Stomach smooth muscle (tissue), 2 donors: ENCODE measurements at regions not wholly inside any gene's neighbourhood (a gene's known extent, or its start where the extent isn't known, plus 50 kb on each side); places are given as distances from the start of the nearest gene placed in this dataset.

ENCODE experiments used
- H3K27ac ChIP-seq: one replicate; pipeline ENCODE4 v1.7.0; 2013; ENCODE audit warnings: mild to moderate bottlenecking, low read length, inconsistent platforms
- H3K27me3 ChIP-seq, 2 donors: one replicate each; pipeline ENCODE4 v1.7.0; 2013; ENCODE audit warnings: low read length in 2 of 2; ENCODE audit not compliant: insufficient read depth in 2 of 2, control insufficient read depth in 1 of 2
- H3K36me3 ChIP-seq, 2 donors: one replicate each; pipeline ENCODE4 v1.7.0; 2013; ENCODE audit warnings: low read length in 2 of 2; ENCODE audit not compliant: control insufficient read depth in 2 of 2, insufficient read depth in 2 of 2
- H3K4me1 ChIP-seq: one replicate; pipeline ENCODE4 v1.7.0; 2013; ENCODE audit warnings: low read length; ENCODE audit not compliant: control insufficient read depth, insufficient read depth
- H3K4me3 ChIP-seq, 2 donors: one replicate each; pipeline ENCODE4 v1.7.0; 2013; ENCODE audit warnings: low read length in 2 of 2
- H3K9ac ChIP-seq, 2 donors: one replicate each; pipeline ENCODE4 v1.7.0; 2013; ENCODE audit warnings: low read length in 2 of 2, mild to moderate bottlenecking in 1 of 2
- H3K9me3 ChIP-seq, 2 donors: one replicate each; pipeline ENCODE4 v1.7.0; 2013; ENCODE audit warnings: low read length in 2 of 2; ENCODE audit not compliant: control insufficient read depth in 2 of 2
- donor health status: healthy.
- donor health status: Pancreatic carcinoma.

DNA sequence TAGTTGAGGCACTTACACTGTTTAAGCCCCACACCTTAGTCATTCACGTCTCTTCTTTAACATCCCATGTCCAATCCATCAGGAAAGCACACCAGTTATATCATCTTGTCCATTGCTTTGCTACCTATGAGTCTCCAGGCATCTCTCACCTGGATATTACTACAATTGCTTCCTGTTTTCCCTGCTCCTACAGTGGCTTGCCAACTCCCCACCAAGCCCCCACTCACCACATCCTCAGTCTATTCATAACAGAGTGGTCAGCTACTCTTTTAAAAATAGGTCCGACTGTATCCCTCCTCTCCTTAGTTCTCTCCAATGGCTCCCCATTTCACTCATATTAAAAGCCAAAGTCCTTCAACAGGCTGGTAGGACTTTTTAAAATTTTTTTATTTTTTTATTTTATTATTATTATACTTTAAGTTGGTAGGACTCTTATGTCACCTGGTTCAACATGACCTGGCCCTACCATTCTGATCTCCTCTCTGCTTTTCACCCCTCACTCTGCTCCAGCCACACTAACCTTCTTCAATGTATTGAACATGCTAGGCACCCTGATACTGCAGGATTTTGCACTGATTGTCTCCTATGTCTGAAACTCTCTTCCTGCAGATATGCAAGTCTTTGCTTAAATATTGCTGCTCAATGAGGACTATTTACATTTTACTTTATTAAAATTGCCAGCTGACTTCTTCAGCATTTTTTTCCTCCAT, 253.2 kb downstream of the CYRIA start:
- Histone ChIP-seq H3K9ac (no peak overlapping the region), H3K27ac (no peak overlapping the region), H3K36me3 (no peaks in the 10 kb centered on the region), H3K9me3 (peaks cover 0 to 5% of the 10 kb centered on the region in 2 donors), H3K27me3 (no peaks in the 10 kb centered on the region), H3K4me1 (no peaks in the 10 kb centered on the region), H3K4me3 (no peak overlapping the region)

DNA sequence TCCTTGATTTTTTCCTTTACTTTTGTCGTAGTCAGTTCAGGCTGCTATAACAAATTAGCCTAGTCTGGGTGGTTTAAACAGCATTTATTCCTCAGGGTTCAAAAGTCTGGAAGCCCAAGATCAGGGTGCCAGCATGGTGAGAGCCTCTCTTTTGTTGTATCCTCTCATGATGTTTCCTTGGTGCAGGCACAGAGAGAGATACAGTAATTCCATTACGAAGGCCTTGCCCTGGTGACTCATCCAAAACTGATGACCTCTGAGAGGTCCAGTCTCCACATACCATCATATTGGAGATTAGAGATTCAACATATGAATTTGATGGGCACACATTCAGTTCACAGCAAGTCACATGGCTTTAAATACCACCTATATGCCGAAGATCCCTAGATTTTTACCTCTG, 253.8 kb downstream of the CYRIA start:
- Histone ChIP-seq H3K4me3 (no peak overlapping the region), H3K4me1 (no peaks in the 10 kb centered on the region), H3K9me3 (peaks cover 0 to 5% of the 10 kb centered on the region in 2 donors), H3K36me3 (no peaks in the 10 kb centered on the region), H3K27ac (no peak overlapping the region), H3K9ac (no peak overlapping the region), H3K27me3 (no peaks in the 10 kb centered on the region)

DNA sequence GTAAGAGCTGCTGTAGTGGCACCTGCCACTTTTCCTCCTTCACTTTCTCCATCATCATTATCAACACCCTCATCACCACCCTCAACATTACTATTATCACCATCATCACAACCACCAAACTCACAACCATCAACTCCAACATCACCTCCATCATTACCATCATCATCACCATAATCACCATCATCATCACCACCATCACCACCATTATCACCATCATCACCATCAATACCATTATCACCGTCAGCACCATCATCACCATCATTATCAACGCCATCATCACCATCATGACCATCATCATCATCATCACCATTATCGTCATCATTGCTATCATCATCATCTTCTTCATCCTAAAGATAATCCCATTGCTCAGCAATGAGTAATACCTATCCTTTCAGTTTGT, 255.8 kb downstream of the CYRIA start:
- no peak overlapping the region for H3K9ac ChIP-seq
- H3K4me3 ChIP-seq, result no peak overlapping the region
- no peaks in the 10 kb centered on the region for H3K9me3 ChIP-seq
- H3K36me3 ChIP-seq, result no peaks in the 10 kb centered on the region
- H3K27me3 ChIP-seq, result no peaks in the 10 kb centered on the region
- no peaks in the 10 kb centered on the region for H3K4me1 ChIP-seq
- H3K27ac ChIP-seq, result no peak overlapping the region

DNA sequence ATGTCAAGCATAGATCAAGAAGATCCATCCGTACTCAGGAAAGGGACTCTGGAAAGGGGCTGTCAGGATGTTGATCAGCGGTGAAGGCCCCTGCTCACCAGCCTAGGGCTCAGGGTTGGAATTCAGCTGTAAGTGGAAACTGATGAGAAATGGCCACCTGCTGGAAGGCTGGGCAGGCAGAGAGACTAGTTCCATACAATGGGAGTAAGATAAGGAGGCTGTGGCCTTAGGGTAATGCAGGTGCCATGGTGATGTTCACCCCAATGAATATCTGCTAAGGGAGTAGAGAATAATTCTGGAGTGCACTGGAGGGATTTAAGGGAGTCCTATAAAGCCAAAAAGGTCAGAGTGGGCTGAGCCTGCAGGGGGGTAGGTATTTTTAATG, 256.6 kb downstream of the CYRIA start:
- no peaks in the 10 kb centered on the region for H3K9me3 ChIP-seq
- no peak overlapping the region for H3K27ac ChIP-seq
- no peak overlapping the region for H3K9ac ChIP-seq
- no peaks in the 10 kb centered on the region for H3K36me3 ChIP-seq
- no peaks in the 10 kb centered on the region for H3K4me1 ChIP-seq
- no peaks in the 10 kb centered on the region for H3K27me3 ChIP-seq
- no peak overlapping the region for H3K4me3 ChIP-seq

GRCh38 chr2:16408331-16409005, 257.2 kb downstream of the CYRIA start:
- H3K9ac ChIP-seq, result no peak overlapping the region
- no peaks in the 10 kb centered on the region for H3K27me3 ChIP-seq
- no peak overlapping the region for H3K4me3 ChIP-seq
- no peaks in the 10 kb centered on the region for H3K9me3 ChIP-seq
- no peak overlapping the region for H3K27ac ChIP-seq
- H3K36me3 ChIP-seq, result no peaks in the 10 kb centered on the region
- no peaks in the 10 kb centered on the region for H3K4me1 ChIP-seq

GRCh38 chr2:16407358-16407757, 258.3 kb downstream of the CYRIA start:
- H3K9me3 ChIP-seq, result no peaks in the 10 kb centered on the region
- no peaks in the 10 kb centered on the region for H3K36me3 ChIP-seq
- H3K27me3 ChIP-seq, result no peaks in the 10 kb centered on the region
- no peak overlapping the region for H3K9ac ChIP-seq
- no peaks in the 10 kb centered on the region for H3K4me1 ChIP-seq
- H3K4me3 ChIP-seq, result no peak overlapping the region
- no peak overlapping the region for H3K27ac ChIP-seq

GRCh38 chr2:16406496-16407289, 258.9 kb downstream of the CYRIA start:
- H3K36me3 ChIP-seq, result no peaks in the 10 kb centered on the region
- no peaks in the 10 kb centered on the region for H3K9me3 ChIP-seq
- H3K4me3 ChIP-seq, result no peak overlapping the region
- no peak overlapping the region for H3K9ac ChIP-seq
- H3K27me3 ChIP-seq, result no peaks in the 10 kb centered on the region
- no peak overlapping the region for H3K27ac ChIP-seq
- no peaks in the 10 kb centered on the region for H3K4me1 ChIP-seq

GRCh38 chr2:16405551-16405950, 260.1 kb downstream of the CYRIA start:
- no peak overlapping the region for H3K9ac ChIP-seq
- no peaks in the 10 kb centered on the region for H3K4me1 ChIP-seq
- H3K27ac ChIP-seq, result no peak overlapping the region
- no peaks in the 10 kb centered on the region for H3K27me3 ChIP-seq
- no peaks in the 10 kb centered on the region for H3K36me3 ChIP-seq
- H3K9me3 ChIP-seq, result no peaks in the 10 kb centered on the region
- H3K4me3 ChIP-seq, result no peak overlapping the region

DNA sequence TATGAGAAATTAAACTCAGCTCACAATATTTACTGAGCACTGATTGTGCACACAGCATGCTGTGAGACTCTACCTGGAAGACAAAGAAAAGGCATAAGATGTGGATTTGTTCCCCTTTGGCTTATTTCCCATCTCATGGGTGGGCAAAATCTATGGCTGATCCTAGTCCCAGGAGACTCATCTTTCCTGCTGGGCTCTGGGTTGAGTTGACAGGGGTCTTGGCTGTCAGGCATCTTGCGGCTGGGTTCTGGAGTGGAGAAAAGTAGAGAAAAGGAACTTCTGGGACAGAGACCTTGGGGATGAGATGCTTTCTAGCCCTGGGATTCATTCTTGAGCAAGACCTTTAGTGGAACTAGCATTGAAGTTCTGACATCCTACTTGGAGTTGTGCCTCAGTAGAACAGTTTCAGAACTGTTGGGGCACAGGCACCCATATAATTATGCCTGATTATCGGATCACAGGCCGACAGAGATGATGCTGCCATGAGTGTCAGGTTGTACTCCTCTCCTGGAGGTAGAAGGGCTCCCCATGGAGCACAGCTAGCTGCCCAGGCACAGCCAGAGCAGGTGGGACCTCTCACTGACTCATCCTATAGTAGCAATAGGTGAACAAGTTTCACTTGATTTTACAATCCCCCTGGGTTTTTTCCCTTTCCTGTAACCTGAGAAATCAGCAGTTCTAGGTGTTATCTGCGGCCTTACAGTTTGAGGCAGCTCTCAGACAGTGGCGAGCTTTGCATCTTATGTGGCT, 260.9 kb downstream of the CYRIA start:
- no peak overlapping the region for H3K9ac ChIP-seq
- no peaks in the 10 kb centered on the region for H3K4me1 ChIP-seq
- H3K27me3 ChIP-seq, result no peaks in the 10 kb centered on the region
- no peak overlapping the region for H3K4me3 ChIP-seq
- H3K36me3 ChIP-seq, result no peaks in the 10 kb centered on the region
- H3K9me3 ChIP-seq, result no peaks in the 10 kb centered on the region
- no peak overlapping the region for H3K27ac ChIP-seq

DNA sequence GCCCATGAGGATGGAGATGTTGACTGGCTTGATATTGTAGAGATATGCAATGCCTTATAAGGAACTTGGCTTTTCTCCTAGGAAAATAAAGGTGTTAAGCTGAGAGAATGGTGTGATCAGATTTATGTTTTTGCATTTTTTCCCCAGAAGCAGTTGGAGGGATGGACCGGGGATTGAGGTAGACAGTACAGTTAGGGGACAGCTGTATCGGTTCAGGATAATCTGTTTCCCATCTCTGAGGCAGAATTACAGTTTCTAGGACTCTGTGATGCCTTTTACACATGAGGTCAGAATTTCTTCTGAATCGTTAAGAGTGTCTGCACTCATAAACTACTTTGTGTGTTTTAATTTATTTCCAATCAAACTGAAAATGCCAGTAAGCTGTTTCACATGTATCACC, 261.5 kb downstream of the CYRIA start:
- H3K9me3 ChIP-seq, result no peaks in the 10 kb centered on the region
- H3K27ac ChIP-seq, result no peak overlapping the region
- H3K4me3 ChIP-seq, result no peak overlapping the region
- H3K4me1 ChIP-seq, result no peaks in the 10 kb centered on the region
- H3K36me3 ChIP-seq, result no peaks in the 10 kb centered on the region
- no peak overlapping the region for H3K9ac ChIP-seq
- H3K27me3 ChIP-seq, result no peaks in the 10 kb centered on the region
